ENCODE measurements at regions not wholly inside any gene's neighbourhood (a gene's known extent, or its start where the extent isn't known, plus 50 kb on each side); places are given as distances from the start of the nearest gene placed in this dataset.
"Not testable (repeated sequence)": the region's sequence is repeated elsewhere in the genome, so short reads cannot be mapped to it uniquely, and the experiment has no call there.

DNA sequence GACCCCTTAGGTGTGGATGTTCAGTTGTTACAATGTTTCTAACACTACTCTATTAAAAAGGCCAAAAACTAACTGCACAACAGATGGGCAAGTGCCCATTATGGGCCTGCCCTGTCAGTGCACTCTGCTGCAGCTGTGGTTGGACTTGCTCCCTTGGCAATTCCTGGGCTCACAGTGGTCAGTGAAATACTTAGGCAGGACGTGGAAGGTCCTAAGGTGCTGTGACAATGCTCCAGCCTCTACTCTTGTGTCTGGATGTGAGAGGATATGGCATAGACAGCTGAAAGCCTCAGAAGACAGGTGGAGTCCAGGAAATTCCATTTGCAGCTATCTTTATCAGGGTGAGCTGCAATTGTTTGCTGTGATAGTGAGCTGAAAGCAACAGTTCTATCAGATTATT lies 136.5 kb upstream of the OLIG3 start:
- WGBS, 4 donors: 40 to 81% (median 65%) methylated on average over 1 of the region's 1 CpG

GRCh38 chr6:137631323-137631722 lies 137.1 kb upstream of the OLIG3 start:
- DNase-seq: no peak
- no peak overlapping the region for H3K4me3 ChIP-seq
- no peaks in the 10 kb centered on the region for H3K9me3 ChIP-seq
- H3K36me3 ChIP-seq: no peaks in the 10 kb centered on the region
- H3K27ac ChIP-seq: no peak overlapping the region
- intact Hi-C loops (cut with DNase I): no loop called here
- TF ChIP-seq, protein P1, sequence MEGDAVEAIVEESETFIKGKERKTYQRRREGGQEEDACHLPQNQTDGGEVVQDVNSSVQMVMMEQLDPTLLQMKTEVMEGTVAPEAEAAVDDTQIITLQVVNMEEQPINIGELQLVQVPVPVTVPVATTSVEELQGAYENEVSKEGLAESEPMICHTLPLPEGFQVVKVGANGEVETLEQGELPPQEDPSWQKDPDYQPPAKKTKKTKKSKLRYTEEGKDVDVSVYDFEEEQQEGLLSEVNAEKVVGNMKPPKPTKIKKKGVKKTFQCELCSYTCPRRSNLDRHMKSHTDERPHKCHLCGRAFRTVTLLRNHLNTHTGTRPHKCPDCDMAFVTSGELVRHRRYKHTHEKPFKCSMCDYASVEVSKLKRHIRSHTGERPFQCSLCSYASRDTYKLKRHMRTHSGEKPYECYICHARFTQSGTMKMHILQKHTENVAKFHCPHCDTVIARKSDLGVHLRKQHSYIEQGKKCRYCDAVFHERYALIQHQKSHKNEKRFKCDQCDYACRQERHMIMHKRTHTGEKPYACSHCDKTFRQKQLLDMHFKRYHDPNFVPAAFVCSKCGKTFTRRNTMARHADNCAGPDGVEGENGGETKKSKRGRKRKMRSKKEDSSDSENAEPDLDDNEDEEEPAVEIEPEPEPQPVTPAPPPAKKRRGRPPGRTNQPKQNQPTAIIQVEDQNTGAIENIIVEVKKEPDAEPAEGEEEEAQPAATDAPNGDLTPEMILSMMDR (IDR thresholded peaks at IDR 0.05): no peak
- TF ChIP-seq POLR2A (IDR thresholded peaks at IDR 0.05): no peak
- ATAC-seq: no peak
- 85 to 91% (median 86%) methylated on average over 2 of the region's 2 CpGs for WGBS, 4 donors
- peaks cover 0 to 4% (median 0%) of the 10 kb centered on the region in 9 donors for H3K27me3 ChIP-seq
- H3K4me1 ChIP-seq: peaks cover 0 to under 1% (median 0%) of the 10 kb centered on the region in 12 donors

More for the DNA sequence above, 136.5 kb upstream of the OLIG3 start:
- H3K4me1 ChIP-seq: no peaks in the 10 kb centered on the region
- no peak for TF ChIP-seq POLR2A (IDR thresholded peaks at IDR 0.05)
- TF ChIP-seq, protein P1 (IDR thresholded peaks at IDR 0.05): no peak
- intact Hi-C loops (cut with DNase I): no loop called here
- H3K9me3 ChIP-seq: no peaks in the 10 kb centered on the region
- H3K27me3 ChIP-seq: peaks cover 0 to 8% (median 0%) of the 10 kb centered on the region in 9 donors
- DNase-seq (no peak), ATAC-seq (no peak)
- no peak overlapping the region for H3K4me3 ChIP-seq
- H3K27ac ChIP-seq: no peak overlapping the region
- H3K36me3 ChIP-seq: no peaks in the 10 kb centered on the region

DNA sequence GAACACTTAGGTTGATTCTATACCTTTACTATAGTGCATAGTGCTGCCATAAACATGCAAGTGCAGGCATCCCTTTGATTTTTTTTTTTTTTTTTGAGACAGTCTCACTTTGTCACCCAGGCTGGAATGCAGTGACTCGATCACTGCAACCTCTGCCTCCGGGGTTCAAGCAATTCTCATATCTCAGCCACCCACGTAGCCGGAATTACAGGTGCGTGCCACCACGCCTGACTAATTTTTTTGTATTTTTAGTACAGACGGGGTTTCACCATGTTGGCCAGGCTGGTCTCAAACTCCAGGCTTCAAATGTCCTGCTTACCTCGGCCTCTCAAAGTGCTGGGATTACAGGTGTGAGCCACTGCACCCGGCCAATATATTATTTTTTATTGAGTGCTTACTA lies 140.0 kb upstream of the OLIG3 start:
- 77 to 88% (median 85%) methylated on average over 9 of the region's 9 CpGs for WGBS, 4 donors
- not testable (repeated sequence) for ATAC-seq

GRCh38 chr6:137637121-137637520 lies 142.9 kb upstream of the OLIG3 start:
- TF ChIP-seq, protein P1 (IDR thresholded peaks at IDR 0.05): no peak
- TF ChIP-seq POLR2A (IDR thresholded peaks at IDR 0.05): no peak
- 27 to 51% (median 39%) methylated on average over 1 of the region's 1 CpG for WGBS, 4 donors
- Histone ChIP-seq H3K4me3 (no peak overlapping the region), H3K27me3 (no peaks in the 10 kb centered on the region), H3K9me3 (no peaks in the 10 kb centered on the region), H3K4me1 (peaks cover 0 to 9% (median 0%) of the 10 kb centered on the region in 12 donors), H3K27ac (no peak overlapping the region), H3K36me3 (no peaks in the 10 kb centered on the region)
- intact Hi-C loops (cut with DNase I): loop anchor here in 1 of 10 donors (5.0 kb wide), 1 partner anchor 545 kb away; no protein-coding TSS in a partner anchor
- ATAC-seq: peak in 3 of 4 donors; percentile 49 to 65 (median 62)
- no peak for DNase-seq

More for the DNA sequence above, 140.0 kb upstream of the OLIG3 start:
- DNase-seq; H3K27ac ChIP-seq; H3K9me3 ChIP-seq; H3K4me3 ChIP-seq; H3K27me3 ChIP-seq; intact Hi-C loops (cut with DNase I); H3K4me1 ChIP-seq; H3K36me3 ChIP-seq: not testable (repeated sequence)

All from heart left ventricle (tissue), 16 donors.